Posterior vena cava (tissue), 2 donors: ENCODE measurements at regions not wholly inside any gene's neighbourhood (a gene's known extent, or its start where the extent isn't known, plus 50 kb on each side); places are given as distances from the start of the nearest gene placed in this dataset.

Experiments
- DNase-seq: peaks from one replicate; pipeline ENCODE4 v3.0.0-alpha.2; 2020; ENCODE audit warnings: low spot score
- intact Hi-C, 2 donors: fragments of 100-400 bp; cut with DNase I; formaldehyde crosslinking; loops; one replicate each; pipeline versions ENCODE4 v1.14.1 to v1.14.2; 2022 to 2023
- donor health status: DM: yes; HTN: yes; CAD: no.
- donor health status: DM: yes; HTN: yes; CAD: no.

DNA sequence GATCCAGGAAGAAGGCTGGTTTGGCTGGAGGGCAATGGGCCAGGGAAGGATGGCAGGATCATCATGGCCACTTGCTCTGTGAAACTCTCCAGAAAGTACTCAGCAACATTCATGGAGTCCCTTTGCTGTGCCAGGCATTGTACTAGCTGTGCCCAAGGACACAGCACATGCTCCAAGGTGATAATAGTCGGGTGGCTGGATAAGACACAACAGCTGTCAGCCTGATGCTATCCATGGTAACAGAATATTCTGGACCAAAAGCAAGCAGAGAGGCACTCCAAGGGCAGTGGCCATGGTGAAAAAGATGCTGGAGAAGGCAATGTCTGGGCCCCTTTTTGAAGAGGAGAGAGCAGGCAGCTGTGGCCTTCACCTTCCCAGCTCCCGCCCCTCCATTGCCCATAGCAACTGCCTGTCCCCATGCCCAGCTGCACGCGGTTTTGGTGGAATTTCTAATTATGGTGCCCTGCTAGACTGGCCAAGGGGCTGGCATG is 113.8 kb upstream of the CPEB4 start:
- intact Hi-C loops: no loop called here
- peak; percentile 9 for DNase-seq

DNA sequence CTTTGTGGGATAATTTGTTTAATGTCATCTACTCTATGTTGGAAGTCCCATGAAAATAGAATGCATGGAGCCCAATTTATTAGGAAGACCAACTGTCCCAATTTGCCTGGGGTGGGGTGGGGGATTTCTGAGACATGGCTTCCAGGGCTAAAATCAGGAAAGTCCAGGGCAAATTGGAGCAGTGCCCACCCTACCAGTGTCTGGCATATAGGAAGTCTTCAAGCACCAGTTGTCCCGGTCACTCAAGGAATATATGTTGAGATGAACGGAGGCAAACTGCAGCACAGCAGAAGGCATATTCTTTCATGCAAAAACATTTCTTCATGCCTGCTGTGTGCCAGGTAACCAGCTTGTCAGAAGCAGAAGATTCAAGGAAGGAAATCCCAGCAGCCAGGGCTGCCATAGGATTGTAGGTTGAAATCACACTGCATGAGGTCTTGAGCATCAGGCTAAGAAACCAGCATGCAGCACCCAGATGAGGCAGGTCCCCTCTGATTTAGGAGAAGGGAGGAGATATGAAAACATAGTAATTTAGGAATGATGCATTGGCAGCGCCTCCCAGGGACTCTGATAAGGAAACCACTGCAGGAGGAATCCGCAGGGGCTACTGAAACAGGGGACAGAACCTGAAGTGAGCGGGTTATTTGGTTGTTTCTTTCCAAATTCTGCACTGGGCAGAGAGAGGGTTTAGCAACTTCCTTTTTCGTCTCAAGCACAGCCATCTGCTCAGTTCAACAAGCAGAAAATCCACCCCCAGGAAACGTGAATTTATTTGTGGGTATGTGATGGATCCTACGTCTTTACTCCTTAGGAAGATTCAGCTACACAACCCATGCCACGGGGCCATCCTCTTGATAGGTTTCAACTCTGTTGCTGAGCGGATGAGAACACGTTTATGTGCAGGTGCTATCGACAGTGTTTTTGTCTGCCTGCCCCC is 112.6 kb upstream of the CPEB4 start:
- intact Hi-C loops: no loop called here
- DNase-seq: peak; percentile 15

DNA sequence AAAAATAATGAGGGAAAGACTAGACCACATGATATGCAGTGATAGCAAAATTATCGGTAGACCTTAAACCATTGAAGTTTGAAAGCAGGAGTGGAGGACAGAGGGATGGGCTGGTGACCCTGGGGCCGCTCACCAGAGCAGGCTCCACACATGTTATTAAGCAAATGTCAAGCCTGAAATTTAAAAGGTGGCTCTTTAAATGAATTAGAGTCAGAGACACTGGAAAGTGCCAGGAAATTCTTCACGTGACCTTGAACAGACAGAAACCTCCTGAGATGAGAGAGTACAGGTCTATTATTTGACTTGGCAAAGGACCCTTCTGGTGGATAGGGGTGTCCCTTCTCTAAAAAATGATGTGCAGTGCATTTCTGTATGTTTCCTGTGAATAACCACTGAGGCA is 111.0 kb upstream of the CPEB4 start:
- DNase-seq: peak; percentile 28
- intact Hi-C loops: no loop called here

DNA sequence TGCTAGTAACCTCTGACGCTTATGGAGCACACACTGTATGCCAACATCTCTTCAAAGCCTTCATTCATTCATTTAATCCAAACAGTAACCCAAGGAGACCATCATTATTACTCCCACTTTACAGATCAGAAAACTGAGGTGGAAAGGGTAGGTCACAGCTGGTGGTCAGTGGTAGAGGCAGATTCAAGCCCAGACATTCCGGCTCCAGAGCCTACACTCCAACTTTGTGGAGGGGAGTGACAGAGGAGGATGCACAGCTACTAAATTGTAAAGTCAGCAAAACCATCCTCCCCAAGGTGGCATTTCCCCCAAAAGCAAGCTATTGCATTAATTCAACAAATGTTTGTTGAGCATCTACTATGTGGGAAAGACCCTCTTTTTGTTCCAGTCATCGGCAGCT is 110.5 kb upstream of the CPEB4 start:
- no peak for DNase-seq
- intact Hi-C loops: no loop called here

DNA sequence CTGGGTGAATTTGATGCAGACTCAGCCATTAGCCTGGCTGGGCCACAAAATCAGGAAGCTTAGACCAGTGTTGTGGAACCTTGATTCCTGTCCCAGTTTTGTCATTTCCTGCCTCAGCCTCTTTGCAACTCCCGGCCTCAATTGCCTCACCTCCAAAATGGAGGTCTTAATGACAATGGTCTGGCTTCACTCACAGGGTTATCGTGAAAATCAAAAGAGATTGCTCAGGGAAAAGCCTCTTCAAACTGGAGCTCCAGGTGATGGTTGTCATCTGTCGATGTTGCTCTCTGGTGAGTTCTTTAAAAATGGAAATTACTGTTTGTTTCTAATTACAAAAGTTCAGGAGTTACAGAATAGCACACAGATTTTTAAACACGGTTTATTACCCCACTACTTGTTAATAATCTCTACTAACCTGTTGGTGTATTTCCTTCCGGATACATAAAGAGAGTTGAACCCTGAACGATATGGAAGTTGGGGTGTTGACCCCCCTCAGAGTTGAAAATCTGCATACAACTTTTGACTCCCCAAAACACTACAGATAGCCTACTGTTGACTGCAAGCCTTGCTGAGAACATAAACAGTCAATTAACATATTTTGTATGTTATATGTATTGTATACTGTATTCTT is 109.9 kb upstream of the CPEB4 start:
- intact Hi-C loops: no loop called here

DNA sequence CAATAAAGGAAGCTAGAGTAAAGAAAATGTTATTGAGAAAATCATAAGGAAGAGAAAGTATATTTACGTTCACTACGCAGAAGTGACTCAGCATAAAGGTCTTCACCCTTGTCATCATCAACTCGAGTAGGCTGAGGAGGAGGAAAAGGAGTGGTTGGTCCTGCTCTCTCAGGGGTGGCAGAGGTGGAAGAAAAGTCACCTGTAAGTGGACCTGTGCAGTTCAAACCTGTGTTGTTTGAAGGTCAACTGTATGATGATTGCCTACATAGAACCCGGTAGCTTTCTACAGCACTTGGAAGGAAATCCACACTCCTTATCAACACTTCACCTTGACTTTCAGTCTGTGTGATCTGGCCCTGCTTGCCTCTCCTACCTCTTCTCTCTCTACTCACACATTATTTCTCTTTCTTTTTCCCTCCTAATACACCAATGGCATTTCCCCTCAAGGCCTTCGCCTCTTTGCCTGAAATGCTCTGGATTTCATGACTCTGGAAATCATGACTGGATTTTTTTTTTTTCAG is 109.3 kb upstream of the CPEB4 start:
- DNase-seq: peak; percentile 18
- intact Hi-C loops: no loop called here

More for the DNA sequence above, 109.9 kb upstream of the CPEB4 start:
- peak; percentile 68 for DNase-seq

DNA sequence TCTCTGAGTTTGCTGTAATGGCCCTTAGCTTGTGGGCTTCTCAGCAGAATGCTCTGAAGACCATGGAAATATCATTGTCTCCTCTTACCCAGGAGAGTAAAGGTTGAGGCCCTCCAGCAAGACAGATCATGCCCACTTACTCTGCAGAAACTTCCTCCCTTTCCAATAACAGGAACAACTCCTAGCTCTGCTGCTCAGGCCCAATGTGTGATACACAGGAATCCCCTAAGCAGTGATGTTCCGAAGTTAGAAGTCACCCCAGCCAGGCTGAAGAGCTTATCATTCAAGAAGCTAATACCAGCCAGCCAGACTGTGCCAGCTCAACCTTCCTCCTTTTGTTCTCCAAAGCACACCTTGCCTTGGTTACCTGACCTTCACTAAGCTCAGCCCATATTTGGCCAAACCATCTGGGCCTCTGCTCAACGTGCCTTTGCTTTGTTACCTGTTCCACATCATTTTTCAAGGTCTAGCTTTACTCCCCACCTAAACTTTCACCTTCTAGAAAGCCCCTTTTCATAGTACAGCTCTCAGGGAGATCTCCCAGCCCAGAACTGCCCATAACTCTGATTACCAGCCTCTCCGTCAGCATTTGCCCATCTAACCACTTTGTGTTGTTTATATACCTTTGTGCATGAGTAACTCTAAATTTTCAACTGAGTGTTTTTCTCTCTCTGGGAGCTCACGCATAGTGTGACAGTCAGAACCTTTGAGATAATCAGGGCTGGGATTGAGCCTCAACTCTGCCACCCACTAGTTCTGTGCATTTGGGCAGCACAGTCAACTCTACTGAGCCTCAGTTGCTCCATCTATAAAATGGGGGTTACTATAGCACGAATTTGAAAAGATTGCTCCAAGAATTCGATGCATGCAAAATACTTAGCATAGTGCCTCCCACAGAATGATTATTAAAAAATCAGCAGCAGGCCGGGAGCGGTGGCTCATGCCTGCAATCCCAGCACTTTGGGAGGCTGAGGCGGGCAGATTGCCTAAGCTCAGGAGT is 107.6 kb upstream of the CPEB4 start:
- intact Hi-C loops: no loop called here

DNA sequence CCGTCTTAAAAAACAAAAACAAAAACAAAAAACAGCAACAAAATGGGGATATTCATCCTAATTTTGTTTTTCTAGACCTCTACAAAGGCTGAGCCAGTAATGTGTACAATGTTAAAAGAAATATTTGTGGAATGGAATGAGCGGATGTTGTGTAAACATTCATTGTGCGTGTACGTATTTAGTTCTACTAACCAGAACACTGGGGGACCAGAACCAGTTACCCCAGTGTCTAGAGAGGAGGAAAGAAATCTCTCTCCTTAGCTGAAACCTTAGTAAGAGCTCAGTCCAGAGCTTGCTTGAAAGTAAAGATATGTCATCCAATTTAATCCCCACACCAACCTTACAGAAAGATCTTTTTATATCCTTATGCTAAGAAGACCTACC is 106.7 kb upstream of the CPEB4 start:
- DNase-seq: no peak
- intact Hi-C loops: no loop called here

More for the DNA sequence above, 107.6 kb upstream of the CPEB4 start:
- DNase-seq: peak; percentile 35

DNA sequence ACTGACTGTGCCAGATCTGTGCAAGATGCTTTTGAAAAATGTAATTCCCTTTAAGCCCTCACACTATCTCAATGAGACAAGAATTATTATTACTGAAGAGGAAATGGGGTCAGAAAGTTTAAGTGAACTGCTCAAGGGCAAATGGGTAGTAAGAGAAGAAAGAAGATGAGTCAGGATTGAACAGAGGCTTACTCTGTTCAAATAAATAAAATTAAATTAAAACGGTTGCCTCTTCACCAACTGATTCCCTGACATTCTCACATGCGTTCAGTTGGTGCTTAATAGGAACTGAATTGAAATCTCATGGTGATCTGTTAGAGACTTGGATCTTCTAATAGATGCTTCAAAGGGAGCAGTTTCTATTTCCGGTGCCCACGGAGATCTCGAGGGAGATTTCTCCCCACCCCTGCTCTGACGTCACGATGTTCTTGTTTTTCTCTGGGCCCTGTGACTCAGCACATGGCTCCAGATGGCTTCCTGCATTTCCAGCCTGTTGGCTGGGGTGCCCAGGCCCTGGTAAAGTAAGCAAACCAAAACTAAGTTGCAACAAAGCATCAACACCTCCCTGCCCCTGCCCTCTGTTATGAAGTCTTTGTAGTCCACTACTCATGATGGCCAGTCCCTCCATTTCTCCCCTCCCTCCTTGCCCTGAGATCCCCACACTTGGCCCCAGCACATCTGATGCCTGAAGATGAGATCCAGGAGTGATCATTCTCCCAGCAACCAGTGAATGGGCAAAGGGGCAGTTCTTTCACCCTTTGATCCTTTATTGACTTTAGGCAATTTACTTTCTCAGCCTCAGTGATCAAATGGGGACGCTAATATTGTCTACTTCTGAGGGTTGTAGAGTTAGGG is 106.1 kb upstream of the CPEB4 start:
- intact Hi-C loops: no loop called here
- DNase-seq: peak; percentile 95

DNA sequence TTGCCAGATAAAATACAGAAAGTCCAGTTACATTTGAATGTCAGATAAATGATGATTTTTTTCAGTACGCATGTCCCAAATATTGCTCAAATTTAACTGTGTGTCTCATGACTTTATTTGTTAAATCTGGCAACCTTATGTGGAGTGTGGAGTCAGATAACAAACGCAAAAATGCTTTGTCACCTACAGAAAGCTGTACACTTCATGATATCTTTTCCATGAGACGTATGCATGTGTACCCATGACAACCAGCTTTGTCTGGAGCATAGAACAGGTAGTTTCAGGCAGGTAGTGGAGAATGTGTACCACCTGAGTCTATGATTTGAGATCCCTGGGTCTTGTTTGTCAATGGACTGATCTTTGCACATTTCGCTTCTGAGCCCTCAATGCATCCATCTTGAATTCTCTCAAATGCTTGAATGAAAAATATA is 105.5 kb upstream of the CPEB4 start:
- DNase-seq: no peak
- intact Hi-C loops: no loop called here

DNA sequence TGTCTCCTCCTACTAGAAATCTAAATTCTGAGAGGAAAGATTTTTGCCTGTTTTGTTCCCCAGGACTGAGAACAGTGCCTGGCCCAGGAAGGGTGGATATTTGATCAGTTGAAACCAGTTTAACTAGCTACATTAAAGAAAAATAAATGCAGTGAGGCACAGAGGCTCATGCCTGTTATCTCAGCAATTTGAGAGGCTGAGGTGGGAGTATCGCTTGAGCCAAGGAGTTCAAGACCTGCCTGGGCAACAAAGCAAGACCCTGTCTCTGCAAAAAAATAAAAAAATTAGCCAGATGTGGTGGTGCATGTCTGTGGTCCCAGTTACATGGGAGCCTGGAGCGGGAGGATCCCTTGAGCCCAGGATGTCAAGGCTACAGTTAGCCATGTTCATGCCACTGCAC is 104.8 kb upstream of the CPEB4 start:
- peak; percentile 12 for DNase-seq
- intact Hi-C loops: no loop called here

DNA sequence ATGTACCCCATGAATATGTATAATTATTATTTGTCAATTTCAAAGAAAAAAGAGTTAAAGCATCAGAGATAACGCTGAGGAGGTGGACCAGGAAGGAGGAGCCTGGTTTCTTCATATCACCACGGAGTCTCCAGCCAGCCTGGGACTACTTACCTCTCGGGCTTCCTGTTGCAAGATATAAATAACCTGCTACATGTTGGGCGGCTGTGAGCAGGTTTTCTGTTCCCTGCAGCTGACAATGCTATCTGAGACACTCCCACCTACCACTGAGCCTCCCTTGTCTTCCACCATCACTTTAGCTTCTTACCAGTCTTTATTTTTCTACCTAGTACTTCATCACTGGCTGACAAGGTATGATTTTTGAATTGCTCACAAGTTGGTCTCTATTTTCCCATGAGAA is 102.7 kb upstream of the CPEB4 start:
- DNase-seq: no peak
- intact Hi-C loops: no loop called here

DNA sequence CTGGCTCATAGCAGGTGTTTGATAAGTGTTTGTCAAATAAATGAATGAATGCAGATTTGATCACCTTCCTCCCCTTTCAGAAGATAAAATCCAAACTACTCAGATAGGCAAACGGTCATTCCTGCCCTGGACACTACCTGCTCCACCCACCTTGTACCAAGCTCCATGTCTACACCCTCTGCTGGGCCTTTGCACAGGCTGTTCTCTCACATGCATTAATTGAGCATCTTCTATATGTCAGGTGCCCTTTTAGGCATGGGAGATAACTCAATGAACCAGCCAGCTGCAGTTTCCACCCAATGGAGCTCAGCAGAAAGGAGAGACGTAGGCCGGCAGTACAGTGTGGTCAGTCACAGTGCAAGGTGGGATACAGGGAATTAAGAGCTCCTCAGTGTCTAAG is 102.3 kb upstream of the CPEB4 start:
- no peak for DNase-seq
- intact Hi-C loops: no loop called here

DNA sequence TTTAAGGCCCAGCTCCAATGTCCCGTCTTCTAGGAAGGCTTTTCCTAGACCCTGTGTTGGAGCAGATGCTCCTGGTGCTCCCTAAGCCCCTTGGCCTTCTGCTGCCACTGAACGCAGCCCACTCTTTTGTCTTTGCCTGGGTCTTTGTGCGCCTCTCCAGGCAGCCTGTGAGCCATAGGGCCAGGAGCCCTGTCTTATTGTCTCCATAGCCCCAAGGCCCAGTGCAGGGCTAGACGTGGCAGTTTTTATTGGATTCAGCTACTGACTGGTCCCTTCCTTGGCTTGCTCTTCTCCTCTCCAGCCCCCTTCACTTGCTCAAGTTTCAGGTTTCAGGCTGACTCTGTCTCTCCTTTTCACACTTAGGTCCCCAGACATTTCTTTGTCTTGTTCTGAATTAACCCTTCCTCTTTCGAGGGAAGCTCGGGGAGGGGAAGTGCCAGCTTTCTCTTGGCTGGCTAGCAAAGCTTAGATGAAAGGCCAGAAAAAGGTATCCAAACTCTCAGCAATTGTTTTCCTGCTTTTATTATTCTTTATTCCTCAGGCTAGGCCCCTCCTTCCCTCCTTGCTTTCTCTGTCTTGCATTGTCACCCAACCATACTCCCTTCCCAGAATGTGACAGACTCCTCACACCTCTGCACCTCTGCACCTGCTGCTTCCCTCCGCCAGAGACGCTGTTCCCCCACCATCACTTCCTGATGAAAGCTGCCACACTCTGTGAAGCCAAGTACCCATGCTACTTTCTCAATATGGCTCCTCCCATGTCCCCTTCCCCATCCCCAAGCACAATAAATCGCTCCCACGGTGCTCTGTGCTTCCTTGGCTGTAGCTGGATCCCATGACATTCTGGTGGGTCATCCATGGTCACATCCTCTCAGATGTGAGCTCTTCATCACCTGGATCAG is 101.6 kb upstream of the CPEB4 start:
- no peak for DNase-seq
- intact Hi-C loops: no loop called here

DNA sequence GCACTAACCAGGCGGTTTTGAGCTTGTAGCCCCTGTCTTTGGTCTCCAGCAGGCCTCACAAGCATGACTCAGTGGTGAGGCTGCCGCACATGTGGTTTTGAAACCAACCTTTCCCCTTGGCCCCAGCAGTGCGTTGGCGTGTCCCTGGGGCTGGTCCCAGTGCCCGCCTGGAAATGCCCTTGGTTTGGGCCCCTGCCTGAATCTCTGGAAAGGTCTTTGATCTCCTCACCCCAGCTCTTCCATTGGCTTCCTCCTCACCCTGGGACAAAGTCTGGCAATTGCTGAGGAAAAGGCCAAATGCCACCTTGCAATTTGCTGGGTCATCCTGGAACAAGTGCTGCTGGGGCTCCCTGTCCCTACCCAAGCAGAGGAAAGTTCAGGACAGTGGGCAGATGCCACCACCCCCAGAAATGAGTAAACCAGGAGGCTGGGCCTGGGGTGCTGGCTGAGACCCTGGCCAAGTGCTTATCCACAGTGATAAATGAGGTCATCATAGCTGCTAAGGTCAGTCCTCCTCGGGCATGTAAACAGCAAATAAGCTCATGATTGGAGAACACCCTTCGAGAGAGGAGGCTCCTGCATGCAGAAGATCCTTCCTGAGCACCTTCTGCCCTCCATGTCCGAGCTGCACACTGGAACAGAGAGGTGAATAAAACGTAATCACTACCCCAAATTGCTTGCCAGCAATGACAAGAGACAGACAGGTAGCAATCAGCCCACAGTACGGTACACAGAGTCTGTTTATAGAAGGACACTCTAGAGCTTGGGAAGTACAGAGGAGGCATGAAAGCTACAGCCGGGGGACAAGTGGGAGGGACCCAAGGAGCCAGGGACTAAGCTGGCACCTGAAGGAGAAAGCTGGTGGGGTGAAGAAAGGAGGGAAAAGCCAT is 98.9 kb upstream of the CPEB4 start:
- intact Hi-C loops: no loop called here
- DNase-seq: no peak

DNA sequence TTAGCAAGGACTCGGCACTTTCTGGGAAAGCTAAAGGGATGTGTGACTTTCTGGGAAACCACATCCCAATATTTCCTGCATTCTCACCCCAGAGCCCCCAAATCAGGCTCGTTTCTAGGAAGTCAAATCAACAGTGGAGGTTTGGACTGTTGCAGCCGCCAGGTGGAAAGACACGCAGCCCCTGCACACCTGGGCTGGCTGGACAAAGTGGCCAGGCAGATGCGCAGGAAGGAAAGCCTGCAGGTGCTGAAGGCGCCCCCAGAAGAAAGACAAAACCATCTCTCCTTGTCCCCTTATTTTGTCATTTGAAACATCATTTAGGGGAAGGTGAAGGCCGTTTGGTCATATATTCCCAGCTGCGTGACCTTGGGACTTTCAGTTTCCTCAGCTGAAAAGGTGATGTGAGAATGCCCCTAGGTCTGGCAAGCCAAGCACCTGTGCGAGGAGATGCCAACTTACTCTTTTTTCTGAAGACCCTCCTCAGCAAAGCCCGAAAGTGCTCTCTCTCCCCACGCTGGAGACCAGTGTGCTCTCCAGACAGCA is 97.9 kb upstream of the CPEB4 start:
- intact Hi-C loops: no loop called here
- DNase-seq: no peak
